Thoracic aorta (tissue), 2 donors: ENCODE measurements at regions not wholly inside any gene's neighbourhood (a gene's known extent, or its start where the extent isn't known, plus 50 kb on each side); places are given as distances from the start of the nearest gene placed in this dataset.

ENCODE experiments used
- ATAC-seq: fragments of 150-250 bp; one replicate; pipeline ENCODE4 v1.8.0; 2017; ENCODE audit warnings: low read depth; ENCODE audit not compliant: insufficient number of reproducible peaks, low FRiP score
- DNase-seq: peaks from one replicate; pipeline ENCODE4 v3.0.0-alpha.2; 2020; ENCODE audit warnings: low spot score
- H3K27ac ChIP-seq, 2 donors: fragments of 200-600 bp; sonication (generic); 1 replicate in 1 of 2; 2 replicates in 1 of 2; pipeline ENCODE4 v1.5.1; 2016; ENCODE audit warnings: mild to moderate bottlenecking in 2 of 2, moderate library complexity in 2 of 2
- H3K27me3 ChIP-seq: fragments of 200-600 bp; sonication (generic); replicated peaks from 2 replicates; pipeline ENCODE4 v1.6.0; 2016; ENCODE audit warnings: mild to moderate bottlenecking; ENCODE audit not compliant: insufficient read depth
- H3K36me3 ChIP-seq: fragments of 200-600 bp; sonication (generic); one replicate; pipeline ENCODE4 v1.5.1; 2016
- H3K4me1 ChIP-seq, 2 donors: fragments of 200-600 bp; sonication (generic); 1 replicate in 1 of 2; 2 replicates in 1 of 2; pipeline versions ENCODE4 v1.5.1 to v1.6.0; 2016; ENCODE audit warnings: low read depth in 2 of 2, mild to moderate bottlenecking in 1 of 2; ENCODE audit not compliant: control insufficient read depth in 1 of 2
- H3K4me3 ChIP-seq: fragments of 200-600 bp; sonication (generic); 2 replicates; pipeline ENCODE4 v1.5.1; 2016; ENCODE audit warnings: mild to moderate bottlenecking
- H3K9me3 ChIP-seq: fragments of 200-600 bp; sonication (generic); 2 replicates; pipeline ENCODE4 v1.5.1; 2016
- TF ChIP-seq, protein P1 (sequence below): fragments of 200-600 bp; sonication (generic); IDR thresholded peaks from one replicate; pipeline ENCODE4 v1.5.1; 2019; ENCODE audit warnings: antibody characterized with exemption

DNA sequence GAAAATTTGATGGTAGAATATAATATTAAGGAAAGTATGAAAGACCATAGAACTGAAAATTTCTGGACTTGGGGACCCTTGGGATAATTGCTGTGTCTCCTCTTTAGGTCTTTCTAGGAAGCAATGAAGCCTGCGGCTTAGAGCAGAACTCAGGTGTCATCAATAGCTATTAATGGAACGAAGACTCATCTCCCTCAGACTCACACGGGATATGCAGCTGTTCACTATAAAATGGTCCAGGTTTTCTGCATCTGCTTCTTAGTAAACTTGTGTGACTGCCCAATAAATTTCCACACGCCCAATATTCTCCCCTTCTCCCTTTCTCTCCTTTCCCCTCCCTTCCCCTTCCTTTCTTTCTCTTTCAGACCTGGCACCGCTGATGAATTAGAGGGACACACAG, 392.5 kb downstream of the HLX start:
- no peak overlapping the region for H3K27ac ChIP-seq
- no peak for ATAC-seq
- no peaks in the 10 kb centered on the region for H3K27me3 ChIP-seq
- TF ChIP-seq, protein P1, sequence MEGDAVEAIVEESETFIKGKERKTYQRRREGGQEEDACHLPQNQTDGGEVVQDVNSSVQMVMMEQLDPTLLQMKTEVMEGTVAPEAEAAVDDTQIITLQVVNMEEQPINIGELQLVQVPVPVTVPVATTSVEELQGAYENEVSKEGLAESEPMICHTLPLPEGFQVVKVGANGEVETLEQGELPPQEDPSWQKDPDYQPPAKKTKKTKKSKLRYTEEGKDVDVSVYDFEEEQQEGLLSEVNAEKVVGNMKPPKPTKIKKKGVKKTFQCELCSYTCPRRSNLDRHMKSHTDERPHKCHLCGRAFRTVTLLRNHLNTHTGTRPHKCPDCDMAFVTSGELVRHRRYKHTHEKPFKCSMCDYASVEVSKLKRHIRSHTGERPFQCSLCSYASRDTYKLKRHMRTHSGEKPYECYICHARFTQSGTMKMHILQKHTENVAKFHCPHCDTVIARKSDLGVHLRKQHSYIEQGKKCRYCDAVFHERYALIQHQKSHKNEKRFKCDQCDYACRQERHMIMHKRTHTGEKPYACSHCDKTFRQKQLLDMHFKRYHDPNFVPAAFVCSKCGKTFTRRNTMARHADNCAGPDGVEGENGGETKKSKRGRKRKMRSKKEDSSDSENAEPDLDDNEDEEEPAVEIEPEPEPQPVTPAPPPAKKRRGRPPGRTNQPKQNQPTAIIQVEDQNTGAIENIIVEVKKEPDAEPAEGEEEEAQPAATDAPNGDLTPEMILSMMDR, result no peak
- no peaks in the 10 kb centered on the region for H3K9me3 ChIP-seq
- DNase-seq, result no peak
- no peaks in the 10 kb centered on the region for H3K36me3 ChIP-seq
- H3K4me3 ChIP-seq, result no peak overlapping the region
- H3K4me1 ChIP-seq, result no peaks in the 10 kb centered on the region

GRCh38 chr1:221272940-221273339, 393.7 kb downstream of the HLX start:
- DNase-seq (no peak), ATAC-seq (no peak)
- TF ChIP-seq, protein P1, result no peak
- Histone ChIP-seq H3K27ac (no peak overlapping the region), H3K4me1 (no peaks in the 10 kb centered on the region), H3K36me3 (no peaks in the 10 kb centered on the region), H3K27me3 (no peaks in the 10 kb centered on the region), H3K4me3 (no peak overlapping the region), H3K9me3 (no peaks in the 10 kb centered on the region)

- H3K4me1 ChIP-seq, result no peaks in the 10 kb centered on the region
- H3K4me3 ChIP-seq, result no peak overlapping the region
- DNase-seq (no peak), ATAC-seq (no peak)
- H3K27me3 ChIP-seq, result no peaks in the 10 kb centered on the region
- TF ChIP-seq, protein P1, result no peak
- no peak overlapping the region for H3K27ac ChIP-seq
- no peaks in the 10 kb centered on the region for H3K36me3 ChIP-seq
- no peaks in the 10 kb centered on the region for H3K9me3 ChIP-seq
These were observed 395.1 kb downstream of the HLX start for GRCh38 chr1:221274373-221274772.

- ATAC-seq (no peak), DNase-seq (no peak)
- no peaks in the 10 kb centered on the region for H3K4me1 ChIP-seq
- TF ChIP-seq, protein P1, result no peak
- no peak overlapping the region for H3K27ac ChIP-seq
- H3K36me3 ChIP-seq, result no peaks in the 10 kb centered on the region
- H3K4me3 ChIP-seq, result no peak overlapping the region
- no peaks in the 10 kb centered on the region for H3K9me3 ChIP-seq
- H3K27me3 ChIP-seq, result no peaks in the 10 kb centered on the region
These were observed 397.7 kb downstream of the HLX start for GRCh38 chr1:221276896-221277409.

- Histone ChIP-seq H3K4me1 (peaks cover 0 to 8% of the 10 kb centered on the region in 2 donors), H3K27ac (no peak overlapping the region), H3K4me3 (no peak overlapping the region), H3K27me3 (no peaks in the 10 kb centered on the region), H3K9me3 (no peaks in the 10 kb centered on the region), H3K36me3 (no peaks in the 10 kb centered on the region)
- ATAC-seq (no peak), DNase-seq (no peak)
- TF ChIP-seq, protein P1, result no peak
These were observed 399.9 kb downstream of the HLX start for GRCh38 chr1:221279146-221279545.
